ENCODE measurements at regions not wholly inside any gene's neighbourhood (a gene's known extent, or its start where the extent isn't known, plus 50 kb on each side); places are given as distances from the start of the nearest gene placed in this dataset.

- TF ChIP-seq, protein P1, sequence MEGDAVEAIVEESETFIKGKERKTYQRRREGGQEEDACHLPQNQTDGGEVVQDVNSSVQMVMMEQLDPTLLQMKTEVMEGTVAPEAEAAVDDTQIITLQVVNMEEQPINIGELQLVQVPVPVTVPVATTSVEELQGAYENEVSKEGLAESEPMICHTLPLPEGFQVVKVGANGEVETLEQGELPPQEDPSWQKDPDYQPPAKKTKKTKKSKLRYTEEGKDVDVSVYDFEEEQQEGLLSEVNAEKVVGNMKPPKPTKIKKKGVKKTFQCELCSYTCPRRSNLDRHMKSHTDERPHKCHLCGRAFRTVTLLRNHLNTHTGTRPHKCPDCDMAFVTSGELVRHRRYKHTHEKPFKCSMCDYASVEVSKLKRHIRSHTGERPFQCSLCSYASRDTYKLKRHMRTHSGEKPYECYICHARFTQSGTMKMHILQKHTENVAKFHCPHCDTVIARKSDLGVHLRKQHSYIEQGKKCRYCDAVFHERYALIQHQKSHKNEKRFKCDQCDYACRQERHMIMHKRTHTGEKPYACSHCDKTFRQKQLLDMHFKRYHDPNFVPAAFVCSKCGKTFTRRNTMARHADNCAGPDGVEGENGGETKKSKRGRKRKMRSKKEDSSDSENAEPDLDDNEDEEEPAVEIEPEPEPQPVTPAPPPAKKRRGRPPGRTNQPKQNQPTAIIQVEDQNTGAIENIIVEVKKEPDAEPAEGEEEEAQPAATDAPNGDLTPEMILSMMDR (conservative IDR thresholded peaks at IDR 0.05; ENCODE audit: low read depth, low read length): no peak
- TF ChIP-seq EZH2 (IDR thresholded peaks at IDR 0.05; ENCODE audit: borderline replicate concordance, low read depth, low read length, poor library complexity, severe bottlenecking): no peak
Measured at GRCh38 chr20:48358176-48359054, 469.4 kb downstream of the PREX1 start.

Measured in A673 (cell line).